Astrocyte (in vitro differentiated cells and primary cell): ENCODE measurements at regions not wholly inside any gene's neighbourhood (a gene's known extent, or its start where the extent isn't known, plus 50 kb on each side); places are given as distances from the start of the nearest gene placed in this dataset.

Experiments used
- DNase-seq: peaks from one replicate; pipeline ENCODE4 v3.0.0-alpha.2; 2010; ENCODE audit warnings: low read depth
- FAIRE-seq: peaks from 2 replicates; lab custom pipeline; 2011; peaks lifted over from hg19 to GRCh38; lab: Jason Lieb, UNC
- H2AFZ ChIP-seq: 2 replicates; pipeline ENCODE4 v1.6.0; 2012; ENCODE audit warnings: low read depth, low read length, inconsistent platforms
- H3K27ac ChIP-seq: 2 replicates; pipeline ENCODE4 v1.5.1; 2011; ENCODE audit warnings: low read depth, low read length, inconsistent platforms
- H3K27me3 ChIP-seq: 2 replicates; pipeline ENCODE4 v1.6.0; 2011; ENCODE audit warnings: low read length, inconsistent platforms; ENCODE audit not compliant: insufficient read depth
- H3K36me3 ChIP-seq: 2 replicates; pipeline ENCODE4 v1.5.1; 2011; ENCODE audit warnings: low read length, inconsistent platforms; ENCODE audit not compliant: insufficient read depth
- H3K4me1 ChIP-seq: 2 replicates; pipeline ENCODE4 v1.5.1; 2011; ENCODE audit warnings: low read length, inconsistent platforms; ENCODE audit not compliant: insufficient read depth
- H3K4me2 ChIP-seq: 2 replicates; pipeline ENCODE4 v1.6.0; 2012; ENCODE audit warnings: low read length, inconsistent platforms
- H3K4me3 ChIP-seq: 2 replicates; pipeline ENCODE4 v1.5.1; 2011; ENCODE audit warnings: low read depth, mild to moderate bottlenecking, low read length, inconsistent platforms; ENCODE audit not compliant: insufficient read depth
- H3K79me2 ChIP-seq: 2 replicates; pipeline ENCODE4 v1.6.0; 2012; ENCODE audit warnings: mild to moderate bottlenecking, low read length, inconsistent platforms; ENCODE audit not compliant: insufficient read depth
- H3K9ac ChIP-seq: 2 replicates; pipeline ENCODE4 v1.6.0; 2012; ENCODE audit warnings: mild to moderate bottlenecking, low read length, inconsistent platforms
- H3K9me3 ChIP-seq: 2 replicates; pipeline ENCODE4 v1.5.1; 2012; ENCODE audit warnings: low read depth, mild to moderate bottlenecking, low read length, inconsistent platforms; ENCODE audit not compliant: insufficient read depth
- H4K20me1 ChIP-seq: 2 replicates; pipeline ENCODE4 v1.6.0; 2012; ENCODE audit warnings: low read length, inconsistent platforms; ENCODE audit not compliant: insufficient read depth
- H3K27ac Mint-ChIP-seq: one replicate; pipeline ENCODE4 v1.8.0; 2021; ENCODE audit warnings: mild to moderate bottlenecking, mixed read lengths; ENCODE audit not compliant: unreplicated experiment
- H3K27me3 Mint-ChIP-seq: one replicate; pipeline ENCODE4 v1.8.0; 2021; ENCODE audit warnings: low read depth, mixed read lengths; ENCODE audit not compliant: unreplicated experiment
- H3K36me3 Mint-ChIP-seq: one replicate; pipeline ENCODE4 v1.8.0; 2021; ENCODE audit warnings: low read depth, mixed read lengths; ENCODE audit not compliant: unreplicated experiment
- H3K4me1 Mint-ChIP-seq: one replicate; pipeline ENCODE4 v1.8.0; 2021; ENCODE audit warnings: low read depth, mixed read lengths; ENCODE audit not compliant: unreplicated experiment
- H3K4me3 Mint-ChIP-seq: one replicate; pipeline ENCODE4 v1.8.0; 2021; ENCODE audit warnings: mild to moderate bottlenecking, moderate library complexity, mixed read lengths; ENCODE audit not compliant: unreplicated experiment
- H3K9me3 Mint-ChIP-seq: one replicate; pipeline ENCODE4 v1.8.0; 2021; ENCODE audit warnings: mild to moderate bottlenecking, mixed read lengths; ENCODE audit not compliant: unreplicated experiment
- EZH2 ChIP-seq: IDR thresholded peaks from 2 replicates; pipeline ENCODE4 v1.6.1; 2012; ENCODE audit warnings: mild to moderate bottlenecking, low read length, inconsistent platforms; ENCODE audit not compliant: insufficient read depth
- TF ChIP-seq, protein P1 (sequence below): IDR thresholded peaks from 2 replicates; pipeline ENCODE4 v1.5.1; 2011; ENCODE audit warnings: low read depth, mild to moderate bottlenecking, inconsistent platforms, low read length, moderate library complexity; ENCODE audit not compliant: insufficient read depth

DNA sequence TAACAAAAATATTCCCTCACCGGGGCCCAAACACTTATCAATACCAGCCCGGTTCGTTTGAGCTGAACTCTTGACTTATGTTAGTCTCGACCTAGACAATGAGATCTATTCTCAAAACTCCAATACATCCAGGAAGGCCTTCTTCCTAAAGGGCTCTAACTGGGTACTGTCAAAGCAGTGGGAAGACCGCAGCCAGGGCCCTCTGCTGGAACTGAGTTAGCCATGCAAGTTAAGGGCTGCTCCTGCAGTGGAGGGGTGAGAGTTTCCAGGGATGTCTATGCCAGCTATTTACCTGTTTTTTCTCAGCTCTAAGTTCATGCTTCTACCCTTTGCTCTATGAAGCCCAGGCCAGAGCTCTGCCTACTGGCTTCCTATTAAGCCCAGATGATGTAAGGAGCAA lies 348.8 kb downstream of the GXYLT1 start:
- H3K27ac ChIP-seq = no peak overlapping the region
- no peaks in the 10 kb centered on the region for H3K27me3 ChIP-seq
- no peaks in the 10 kb centered on the region for H3K4me1 Mint-ChIP-seq
- no peak overlapping the region for H3K4me3 Mint-ChIP-seq
- peaks cover 6% of the 10 kb centered on the region for H3K4me1 ChIP-seq
- no peaks in the 10 kb centered on the region for H4K20me1 ChIP-seq
- H3K36me3 Mint-ChIP-seq = no peaks in the 10 kb centered on the region
- H3K9ac ChIP-seq = no peak overlapping the region
- no peak overlapping the region for H3K4me2 ChIP-seq
- no peak overlapping the region for H3K27ac Mint-ChIP-seq
- no peaks in the 10 kb centered on the region for H3K79me2 ChIP-seq
- H3K9me3 Mint-ChIP-seq = no peaks in the 10 kb centered on the region
- no peaks in the 10 kb centered on the region for H3K36me3 ChIP-seq
- FAIRE-seq (no peak), DNase-seq (no peak)
- no peak overlapping the region for H3K4me3 ChIP-seq
- no peak overlapping the region for H2AFZ ChIP-seq
- H3K9me3 ChIP-seq = no peaks in the 10 kb centered on the region
- peaks cover 1% of the 10 kb centered on the region for H3K27me3 Mint-ChIP-seq
- no peak for TF ChIP-seq EZH2
- TF ChIP-seq, protein P1, sequence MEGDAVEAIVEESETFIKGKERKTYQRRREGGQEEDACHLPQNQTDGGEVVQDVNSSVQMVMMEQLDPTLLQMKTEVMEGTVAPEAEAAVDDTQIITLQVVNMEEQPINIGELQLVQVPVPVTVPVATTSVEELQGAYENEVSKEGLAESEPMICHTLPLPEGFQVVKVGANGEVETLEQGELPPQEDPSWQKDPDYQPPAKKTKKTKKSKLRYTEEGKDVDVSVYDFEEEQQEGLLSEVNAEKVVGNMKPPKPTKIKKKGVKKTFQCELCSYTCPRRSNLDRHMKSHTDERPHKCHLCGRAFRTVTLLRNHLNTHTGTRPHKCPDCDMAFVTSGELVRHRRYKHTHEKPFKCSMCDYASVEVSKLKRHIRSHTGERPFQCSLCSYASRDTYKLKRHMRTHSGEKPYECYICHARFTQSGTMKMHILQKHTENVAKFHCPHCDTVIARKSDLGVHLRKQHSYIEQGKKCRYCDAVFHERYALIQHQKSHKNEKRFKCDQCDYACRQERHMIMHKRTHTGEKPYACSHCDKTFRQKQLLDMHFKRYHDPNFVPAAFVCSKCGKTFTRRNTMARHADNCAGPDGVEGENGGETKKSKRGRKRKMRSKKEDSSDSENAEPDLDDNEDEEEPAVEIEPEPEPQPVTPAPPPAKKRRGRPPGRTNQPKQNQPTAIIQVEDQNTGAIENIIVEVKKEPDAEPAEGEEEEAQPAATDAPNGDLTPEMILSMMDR = no peak

DNA sequence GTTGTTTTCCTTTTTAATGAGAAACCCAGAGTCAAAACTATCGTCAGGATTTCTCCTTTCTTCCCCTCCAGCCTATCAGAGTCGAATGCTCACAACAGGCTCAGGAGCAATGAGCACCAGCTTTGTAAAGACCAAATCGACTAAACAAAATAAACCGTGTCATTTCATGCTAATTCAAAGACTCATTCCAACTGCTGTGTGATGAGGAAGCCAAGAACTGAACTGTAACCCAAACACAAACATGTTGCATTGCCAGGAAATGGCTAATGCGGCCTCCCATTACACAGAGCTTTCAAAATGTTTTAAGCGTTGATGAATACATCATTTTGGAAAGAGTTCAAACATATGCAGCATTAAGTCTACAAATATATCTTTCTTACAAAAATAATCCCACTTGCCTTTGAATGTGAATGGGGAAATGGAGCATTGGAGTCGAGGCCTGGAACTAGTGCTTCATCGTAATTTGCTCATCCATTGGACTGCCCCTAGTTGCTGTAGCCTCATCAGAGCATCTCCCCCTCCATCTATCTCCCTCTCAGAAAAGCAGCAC lies 349.5 kb downstream of the GXYLT1 start:
- Histone ChIP-seq H3K4me1 (peaks cover 6% of the 10 kb centered on the region), H3K9ac (no peak overlapping the region), H3K36me3 (no peaks in the 10 kb centered on the region), H4K20me1 (no peaks in the 10 kb centered on the region), H2AFZ (no peak overlapping the region), H3K27ac (no peak overlapping the region), H3K4me3 (no peak overlapping the region), H3K4me2 (peak overlapping the region; percentile 51), H3K79me2 (no peaks in the 10 kb centered on the region), H3K27me3 (no peaks in the 10 kb centered on the region), H3K9me3 (no peaks in the 10 kb centered on the region)
- Mint-ChIP-seq H3K4me1 (no peaks in the 10 kb centered on the region), H3K36me3 (no peaks in the 10 kb centered on the region), H3K27ac (no peak overlapping the region), H3K9me3 (peaks cover 4% of the 10 kb centered on the region), H3K27me3 (peaks cover 1% of the 10 kb centered on the region), H3K4me3 (no peak overlapping the region)
- FAIRE-seq (no peak), DNase-seq (peak; percentile 88)
- TF ChIP-seq, protein P1 = no peak
- no peak for TF ChIP-seq EZH2

DNA sequence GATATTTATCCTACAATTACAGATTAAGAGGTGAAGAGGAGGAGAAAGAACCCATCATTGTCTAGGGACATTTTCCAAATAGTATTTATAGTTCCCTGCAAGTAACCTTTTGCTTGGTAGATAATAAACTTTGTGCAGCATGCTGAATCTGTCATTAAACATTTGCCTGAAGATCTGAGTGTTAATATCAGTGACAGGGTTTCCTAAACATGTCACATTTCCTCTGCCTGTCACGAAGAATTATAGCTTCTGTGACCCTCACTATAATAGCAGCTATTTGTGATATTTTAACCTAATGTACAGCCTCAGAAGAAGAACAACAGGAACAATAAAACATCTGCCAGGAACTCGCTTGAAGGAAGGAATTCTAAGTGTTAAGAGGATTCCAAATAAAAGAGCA lies 350.3 kb downstream of the GXYLT1 start:
- H3K4me2 ChIP-seq = peak overlapping the region; percentile 51
- no peaks in the 10 kb centered on the region for H3K36me3 ChIP-seq
- H3K27ac Mint-ChIP-seq = no peak overlapping the region
- H3K27ac ChIP-seq = no peak overlapping the region
- H3K27me3 Mint-ChIP-seq = no peaks in the 10 kb centered on the region
- H3K36me3 Mint-ChIP-seq = no peaks in the 10 kb centered on the region
- H3K9ac ChIP-seq = no peak overlapping the region
- FAIRE-seq = no peak
- H3K9me3 ChIP-seq = no peaks in the 10 kb centered on the region
- H3K9me3 Mint-ChIP-seq = peaks cover 4% of the 10 kb centered on the region
- no peaks in the 10 kb centered on the region for H3K27me3 ChIP-seq
- no peak overlapping the region for H3K4me3 ChIP-seq
- peaks cover 6% of the 10 kb centered on the region for H3K4me1 ChIP-seq
- H2AFZ ChIP-seq = no peak overlapping the region
- no peaks in the 10 kb centered on the region for H3K4me1 Mint-ChIP-seq
- DNase-seq = no peak
- no peaks in the 10 kb centered on the region for H4K20me1 ChIP-seq
- TF ChIP-seq, protein P1 = no peak
- TF ChIP-seq EZH2 = no peak
- no peaks in the 10 kb centered on the region for H3K79me2 ChIP-seq
- H3K4me3 Mint-ChIP-seq = no peak overlapping the region
